Smooth muscle cell (in vitro differentiated cells): ENCODE measurements at regions not wholly inside any gene's neighbourhood (a gene's known extent, or its start where the extent isn't known, plus 50 kb on each side); places are given as distances from the start of the nearest gene placed in this dataset.

Experiments used
- DNase-seq: peaks from one replicate; lab custom pipeline; 2025; ENCODE audit not compliant: unreplicated experiment; lab: John Stamatoyannopoulos, UW
- H2AFZ ChIP-seq: fragments of 200-600 bp; sonication (generic); 2 replicates; pipeline ENCODE4 v1.6.0; 2016; ENCODE audit warnings: antibody characterized with exemption, low read depth, mild to moderate bottlenecking
- H3F3A ChIP-seq: fragments of 200-600 bp; sonication (generic); 2 replicates; pipeline ENCODE4 v1.6.0; 2017; ENCODE audit warnings: antibody characterized with exemption, low read depth
- H3K27ac ChIP-seq: fragments of 200-600 bp; sonication (generic); 2 replicates; pipeline ENCODE4 v1.5.1; 2016; ENCODE audit warnings: low read depth, mild to moderate bottlenecking
- H3K27me3 ChIP-seq: fragments of 200-600 bp; sonication (generic); 2 replicates; pipeline ENCODE4 v1.6.1; 2016; ENCODE audit warnings: low read depth, mild to moderate bottlenecking
- H3K36me3 ChIP-seq: fragments of 200-600 bp; sonication (generic); 2 replicates; pipeline ENCODE4 v1.5.1; 2016; ENCODE audit warnings: low read depth
- H3K4me1 ChIP-seq: fragments of 200-600 bp; sonication (generic); 2 replicates; pipeline ENCODE4 v1.5.1; 2016; ENCODE audit warnings: low read depth
- H3K4me2 ChIP-seq: fragments of 200-600 bp; sonication (generic); 2 replicates; pipeline ENCODE4 v1.6.0; 2016; ENCODE audit warnings: mild to moderate bottlenecking
- H3K4me3 ChIP-seq: fragments of 200-600 bp; sonication (generic); 2 replicates; pipeline ENCODE4 v1.5.1; 2016; ENCODE audit warnings: mild to moderate bottlenecking
- H3K79me2 ChIP-seq: fragments of 200-600 bp; sonication (generic); 2 replicates; pipeline ENCODE4 v1.6.0; 2016; ENCODE audit warnings: low read depth, mild to moderate bottlenecking
- H3K9ac ChIP-seq: fragments of 200-600 bp; sonication (generic); 2 replicates; pipeline ENCODE4 v1.6.0; 2016; ENCODE audit warnings: low read depth
- H3K9me3 ChIP-seq: fragments of 200-600 bp; sonication (generic); replicated peaks from 2 replicates; pipeline ENCODE4 v1.5.1; 2016; ENCODE audit warnings: low read depth
- H4K20me1 ChIP-seq: fragments of 200-600 bp; sonication (generic); 2 replicates; pipeline ENCODE4 v1.6.0; 2016; ENCODE audit warnings: low read depth
- WGBS: methylation state at CpG from one replicate; pipeline ENCODE4 v1.1.7; 2016; ENCODE audit warnings: low lambda C conversion rate; 5-methylcytosine and 5-hydroxymethylcytosine counted together
- TF ChIP-seq, protein P1 (sequence below): fragments of 200-600 bp; sonication (generic); IDR thresholded peaks from 2 replicates; pipeline ENCODE4 v1.5.1; 2017; ENCODE audit warnings: borderline replicate concordance, mild to moderate bottlenecking, antibody characterized with exemption; ENCODE audit not compliant: insufficient read depth, poor library complexity, severe bottlenecking

DNA sequence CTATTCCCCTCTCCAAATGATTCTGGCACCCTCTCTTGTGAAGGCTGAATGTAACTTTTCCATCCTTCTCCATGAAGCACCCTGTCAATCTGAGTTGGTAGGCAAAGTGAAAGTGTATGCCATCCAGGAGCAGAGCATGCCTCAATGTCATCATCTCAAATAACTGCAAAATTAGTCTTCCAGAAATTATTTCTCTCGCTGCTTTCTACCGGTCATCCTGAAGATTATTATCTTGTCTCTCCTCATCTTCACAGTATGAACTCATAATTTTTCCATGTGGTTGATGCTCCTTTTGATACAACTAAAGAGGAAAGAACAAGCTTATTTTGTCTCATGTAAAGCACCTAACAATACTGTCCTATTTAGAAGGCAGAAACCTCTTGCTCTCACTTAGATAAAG is 285.5 kb upstream of the PCDH7 start:
- H3K4me3 ChIP-seq = no peak overlapping the region
- H4K20me1 ChIP-seq = no peaks in the 10 kb centered on the region
- H3K79me2 ChIP-seq = no peaks in the 10 kb centered on the region
- no peak for DNase-seq
- H3F3A ChIP-seq = no peaks in the 10 kb centered on the region
- H3K27me3 ChIP-seq = no peaks in the 10 kb centered on the region
- TF ChIP-seq, protein P1, sequence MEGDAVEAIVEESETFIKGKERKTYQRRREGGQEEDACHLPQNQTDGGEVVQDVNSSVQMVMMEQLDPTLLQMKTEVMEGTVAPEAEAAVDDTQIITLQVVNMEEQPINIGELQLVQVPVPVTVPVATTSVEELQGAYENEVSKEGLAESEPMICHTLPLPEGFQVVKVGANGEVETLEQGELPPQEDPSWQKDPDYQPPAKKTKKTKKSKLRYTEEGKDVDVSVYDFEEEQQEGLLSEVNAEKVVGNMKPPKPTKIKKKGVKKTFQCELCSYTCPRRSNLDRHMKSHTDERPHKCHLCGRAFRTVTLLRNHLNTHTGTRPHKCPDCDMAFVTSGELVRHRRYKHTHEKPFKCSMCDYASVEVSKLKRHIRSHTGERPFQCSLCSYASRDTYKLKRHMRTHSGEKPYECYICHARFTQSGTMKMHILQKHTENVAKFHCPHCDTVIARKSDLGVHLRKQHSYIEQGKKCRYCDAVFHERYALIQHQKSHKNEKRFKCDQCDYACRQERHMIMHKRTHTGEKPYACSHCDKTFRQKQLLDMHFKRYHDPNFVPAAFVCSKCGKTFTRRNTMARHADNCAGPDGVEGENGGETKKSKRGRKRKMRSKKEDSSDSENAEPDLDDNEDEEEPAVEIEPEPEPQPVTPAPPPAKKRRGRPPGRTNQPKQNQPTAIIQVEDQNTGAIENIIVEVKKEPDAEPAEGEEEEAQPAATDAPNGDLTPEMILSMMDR = no peak
- H3K9ac ChIP-seq = no peak overlapping the region
- H3K9me3 ChIP-seq = no peaks in the 10 kb centered on the region
- WGBS = 64% methylated on average over 2 of the region's 2 CpGs
- H3K27ac ChIP-seq = no peak overlapping the region
- no peaks in the 10 kb centered on the region for H3K4me1 ChIP-seq
- H2AFZ ChIP-seq = no peak overlapping the region
- no peak overlapping the region for H3K4me2 ChIP-seq
- no peaks in the 10 kb centered on the region for H3K36me3 ChIP-seq

DNA sequence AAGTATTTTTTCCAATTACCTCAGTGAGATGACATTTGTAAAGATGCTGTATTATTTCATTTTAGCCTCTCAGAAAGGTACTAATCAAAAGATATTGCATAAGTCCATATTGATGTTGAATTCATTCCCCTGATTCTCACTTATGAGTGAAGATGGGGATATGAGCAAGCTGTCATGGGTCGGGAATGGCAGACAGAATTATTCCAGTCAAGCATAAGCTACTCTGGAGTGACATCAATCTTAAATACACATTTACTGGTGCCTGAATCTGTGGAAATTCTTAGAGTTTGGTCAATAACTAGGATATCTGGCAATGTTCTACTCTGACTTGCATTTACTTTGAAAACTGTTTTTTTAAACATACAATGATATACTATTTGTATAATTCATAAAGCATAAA is 283.8 kb upstream of the PCDH7 start:
- Histone ChIP-seq H3K36me3 (no peaks in the 10 kb centered on the region), H3K9ac (no peak overlapping the region), H3K27ac (no peak overlapping the region), H3K27me3 (no peaks in the 10 kb centered on the region), H2AFZ (no peak overlapping the region), H3K4me2 (no peak overlapping the region), H3F3A (no peaks in the 10 kb centered on the region), H3K4me3 (no peak overlapping the region), H3K79me2 (no peaks in the 10 kb centered on the region), H3K4me1 (no peaks in the 10 kb centered on the region), H4K20me1 (no peaks in the 10 kb centered on the region), H3K9me3 (no peaks in the 10 kb centered on the region)
- no peak for DNase-seq
- TF ChIP-seq, protein P1 = no peak
- 76% methylated on average over 1 of the region's 1 CpG for WGBS

DNA sequence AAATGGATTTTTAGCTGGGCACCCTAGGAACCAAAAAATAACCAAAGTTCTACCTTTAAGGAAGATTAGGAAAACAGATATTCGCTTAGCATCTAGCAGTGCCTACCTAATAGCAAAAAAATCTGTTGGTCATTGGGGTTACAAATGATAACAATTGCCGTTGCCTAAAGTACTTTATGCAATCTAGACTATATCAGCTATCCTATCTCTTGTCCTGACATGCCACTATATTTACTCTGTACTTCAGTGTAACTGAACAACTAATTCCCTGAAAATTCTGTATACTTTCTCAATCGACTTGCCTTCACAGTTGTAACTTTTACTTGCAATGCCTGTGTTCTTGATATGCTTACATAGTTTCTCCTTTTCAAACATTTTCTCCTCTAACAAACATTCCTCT is 282.9 kb upstream of the PCDH7 start:
- H3K4me3 ChIP-seq = no peak overlapping the region
- H4K20me1 ChIP-seq = no peaks in the 10 kb centered on the region
- H3K9ac ChIP-seq = no peak overlapping the region
- no peaks in the 10 kb centered on the region for H3K36me3 ChIP-seq
- no peaks in the 10 kb centered on the region for H3K9me3 ChIP-seq
- H3F3A ChIP-seq = no peaks in the 10 kb centered on the region
- H3K27ac ChIP-seq = no peak overlapping the region
- TF ChIP-seq, protein P1 = no peak
- no peak for DNase-seq
- H3K4me1 ChIP-seq = no peaks in the 10 kb centered on the region
- H3K79me2 ChIP-seq = no peaks in the 10 kb centered on the region
- no peak overlapping the region for H2AFZ ChIP-seq
- WGBS = 83% methylated on average over 3 of the region's 3 CpGs
- H3K4me2 ChIP-seq = no peak overlapping the region
- no peaks in the 10 kb centered on the region for H3K27me3 ChIP-seq

DNA sequence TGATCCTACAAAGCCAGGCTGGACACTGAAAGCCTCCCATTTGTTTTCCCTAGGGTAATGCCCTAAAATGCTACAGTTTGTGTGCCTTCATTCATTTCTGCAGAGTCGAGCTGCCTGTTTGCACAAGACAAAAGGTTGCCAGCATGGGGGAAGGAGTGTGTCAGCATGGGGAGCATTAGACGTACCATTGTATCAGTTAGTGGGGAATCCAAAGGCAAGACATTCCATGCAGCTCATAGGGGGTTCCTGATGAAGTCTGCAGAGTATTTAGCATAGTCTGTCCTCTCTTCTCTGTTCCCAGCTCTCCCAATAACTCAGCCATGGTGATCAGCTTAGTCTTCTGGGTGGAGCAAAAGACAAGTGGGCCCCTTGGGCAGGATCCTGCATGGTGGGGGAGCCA is 276.9 kb upstream of the PCDH7 start:
- H3K4me3 ChIP-seq = no peak overlapping the region
- H3F3A ChIP-seq = no peaks in the 10 kb centered on the region
- no peaks in the 10 kb centered on the region for H3K9me3 ChIP-seq
- 56% methylated on average over 2 of the region's 2 CpGs for WGBS
- no peaks in the 10 kb centered on the region for H3K27me3 ChIP-seq
- DNase-seq = no peak
- no peak overlapping the region for H3K9ac ChIP-seq
- peaks cover 10% of the 10 kb centered on the region for H3K4me1 ChIP-seq
- H3K36me3 ChIP-seq = no peaks in the 10 kb centered on the region
- no peak overlapping the region for H3K27ac ChIP-seq
- H4K20me1 ChIP-seq = no peaks in the 10 kb centered on the region
- no peaks in the 10 kb centered on the region for H3K79me2 ChIP-seq
- TF ChIP-seq, protein P1 = no peak
- no peak overlapping the region for H2AFZ ChIP-seq
- no peak overlapping the region for H3K4me2 ChIP-seq
